Activated CD8-positive, alpha-beta T cell treated with anti-CD3 and anti-CD28 coated beads for 36 hours (primary cell): ENCODE measurements at regions not wholly inside any gene's neighbourhood (a gene's known extent, or its start where the extent isn't known, plus 50 kb on each side); places are given as distances from the start of the nearest gene placed in this dataset.

ENCODE experiments used
- ATAC-seq: fragments of 200-7000 bp; cut with Tn5 transposase; one replicate; pipeline ENCODE4 v1.10.0; 2021; ENCODE audit warnings: mild to moderate bottlenecking, moderate library complexity
- CTCF ChIA-PET: fragments of 350-600 bp; sonication (Branson Sonifier 250); formaldehyde crosslinking; loops from one replicate; lab custom pipeline; 2021; ENCODE audit warnings: antibody characterized with exemption; lab: Charles Lee
- POLR2A ChIA-PET: fragments of 350-600 bp; sonication (Branson Sonifier 250); formaldehyde crosslinking; loops from one replicate; lab custom pipeline; 2021; ENCODE audit warnings: antibody characterized with exemption; lab: Charles Lee
- DNase-seq: peaks from one replicate; pipeline ENCODE4 v3.0.0-alpha.2; 2020
- H3K27ac Mint-ChIP-seq: one replicate; pipeline ENCODE4 v1.8.0; 2021; ENCODE audit warnings: mild to moderate bottlenecking, mixed read lengths
- H3K27me3 Mint-ChIP-seq: one replicate; pipeline ENCODE4 v1.8.0; 2021; ENCODE audit warnings: mixed read lengths
- H3K36me3 Mint-ChIP-seq: one replicate; pipeline ENCODE4 v1.8.0; 2021; ENCODE audit warnings: low read depth, mixed read lengths
- H3K4me1 Mint-ChIP-seq: one replicate; pipeline ENCODE4 v1.8.0; 2021; ENCODE audit warnings: low read depth, mixed read lengths
- H3K4me3 Mint-ChIP-seq: one replicate; pipeline ENCODE4 v1.8.0; 2021; ENCODE audit warnings: mild to moderate bottlenecking, moderate library complexity, mixed read lengths
- H3K9me3 Mint-ChIP-seq: one replicate; pipeline ENCODE4 v1.8.0; 2021; ENCODE audit warnings: mixed read lengths
- intact Hi-C: fragments of 100-400 bp; cut with micrococcal nuclease; formaldehyde crosslinking; loops from one replicate; pipeline ENCODE4 v1.10.0; 2022
- TF ChIP-seq, protein P1 (sequence below): fragments of 200-600 bp; IDR thresholded peaks from one replicate; pipeline ENCODE4 v1.8.0; 2022; ENCODE audit warnings: antibody characterized with exemption, mild to moderate bottlenecking

DNA sequence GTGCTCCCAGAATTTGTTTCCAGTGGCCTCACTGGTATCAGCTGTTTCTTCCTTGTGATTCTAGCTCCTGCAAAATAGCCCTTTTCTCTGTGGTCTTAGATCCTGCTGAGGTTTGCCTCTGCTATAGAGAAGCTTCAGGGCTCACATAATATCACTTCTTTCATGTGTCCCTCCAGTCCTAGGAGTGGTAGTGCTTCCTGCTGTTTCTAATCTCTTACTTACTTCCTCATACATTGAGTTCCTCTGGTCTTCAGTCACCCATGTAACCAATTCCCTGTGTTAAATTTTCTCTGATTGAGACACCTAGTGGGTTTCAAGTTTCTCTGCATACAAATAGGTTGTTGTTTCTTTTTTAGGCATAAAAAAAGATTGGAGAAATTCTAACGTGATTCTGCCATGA, 1567.9 kb downstream of the ARAP2 start:
- intact Hi-C loops = no loop called here
- POLR2A ChIA-PET = no interaction called here
- Mint-ChIP-seq H3K27me3 (no peaks in the 10 kb centered on the region), H3K4me3 (no peak overlapping the region), H3K9me3 (peaks cover 7% of the 10 kb centered on the region), H3K27ac (no peak overlapping the region), H3K36me3 (no peaks in the 10 kb centered on the region), H3K4me1 (no peaks in the 10 kb centered on the region)
- CTCF ChIA-PET = no interaction called here
- ATAC-seq (no peak), DNase-seq (no peak)
- TF ChIP-seq, protein P1, sequence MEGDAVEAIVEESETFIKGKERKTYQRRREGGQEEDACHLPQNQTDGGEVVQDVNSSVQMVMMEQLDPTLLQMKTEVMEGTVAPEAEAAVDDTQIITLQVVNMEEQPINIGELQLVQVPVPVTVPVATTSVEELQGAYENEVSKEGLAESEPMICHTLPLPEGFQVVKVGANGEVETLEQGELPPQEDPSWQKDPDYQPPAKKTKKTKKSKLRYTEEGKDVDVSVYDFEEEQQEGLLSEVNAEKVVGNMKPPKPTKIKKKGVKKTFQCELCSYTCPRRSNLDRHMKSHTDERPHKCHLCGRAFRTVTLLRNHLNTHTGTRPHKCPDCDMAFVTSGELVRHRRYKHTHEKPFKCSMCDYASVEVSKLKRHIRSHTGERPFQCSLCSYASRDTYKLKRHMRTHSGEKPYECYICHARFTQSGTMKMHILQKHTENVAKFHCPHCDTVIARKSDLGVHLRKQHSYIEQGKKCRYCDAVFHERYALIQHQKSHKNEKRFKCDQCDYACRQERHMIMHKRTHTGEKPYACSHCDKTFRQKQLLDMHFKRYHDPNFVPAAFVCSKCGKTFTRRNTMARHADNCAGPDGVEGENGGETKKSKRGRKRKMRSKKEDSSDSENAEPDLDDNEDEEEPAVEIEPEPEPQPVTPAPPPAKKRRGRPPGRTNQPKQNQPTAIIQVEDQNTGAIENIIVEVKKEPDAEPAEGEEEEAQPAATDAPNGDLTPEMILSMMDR = no peak

DNA sequence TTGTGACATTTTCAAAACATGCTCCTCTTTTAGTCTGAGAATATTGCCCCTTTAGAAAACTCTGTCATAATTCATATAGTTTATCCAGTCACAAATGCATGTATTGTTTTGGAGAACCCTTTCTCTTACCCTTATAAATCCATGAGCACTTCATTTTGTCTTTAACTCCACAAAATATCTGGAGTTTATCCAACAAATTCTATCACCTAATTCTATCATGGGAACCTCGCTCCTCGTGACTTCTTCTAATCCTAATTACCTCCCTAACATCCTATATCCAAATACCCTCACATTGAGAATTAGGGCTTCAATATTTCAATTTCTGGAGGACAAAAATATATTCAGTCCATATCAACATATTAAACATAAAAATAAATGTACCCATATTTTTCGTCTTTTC, 1565.9 kb downstream of the ARAP2 start:
- DNase-seq = no peak
- no peaks in the 10 kb centered on the region for H3K4me1 Mint-ChIP-seq
- no peaks in the 10 kb centered on the region for H3K27me3 Mint-ChIP-seq
- intact Hi-C loops = no loop called here
- ATAC-seq = no peak
- H3K27ac Mint-ChIP-seq = no peak overlapping the region
- no peaks in the 10 kb centered on the region for H3K36me3 Mint-ChIP-seq
- CTCF ChIA-PET = no interaction called here
- POLR2A ChIA-PET = no interaction called here
- H3K4me3 Mint-ChIP-seq = no peak overlapping the region
- peaks cover 5% of the 10 kb centered on the region for H3K9me3 Mint-ChIP-seq
- TF ChIP-seq, protein P1 = no peak

DNA sequence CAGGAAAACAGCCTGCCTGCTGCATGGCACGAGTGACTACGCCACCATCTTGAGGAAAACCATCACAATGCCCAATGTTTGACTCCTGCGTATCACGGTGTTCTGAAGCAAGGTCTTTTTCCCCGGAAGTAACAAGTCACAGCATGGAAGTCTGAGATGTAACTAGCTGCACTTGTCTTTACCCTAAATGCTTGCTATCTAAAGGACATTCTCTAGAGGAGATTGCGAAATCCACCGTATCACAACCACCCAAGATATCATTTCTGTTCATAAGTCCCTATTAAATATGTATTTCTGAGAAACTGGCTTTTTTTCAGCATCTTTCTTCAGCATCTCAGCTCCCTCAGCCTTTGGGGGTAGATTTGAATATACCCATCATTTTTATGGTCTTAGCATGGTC, 1565.1 kb downstream of the ARAP2 start:
- Mint-ChIP-seq H3K4me1 (no peaks in the 10 kb centered on the region), H3K27me3 (no peaks in the 10 kb centered on the region), H3K4me3 (no peak overlapping the region), H3K36me3 (no peaks in the 10 kb centered on the region), H3K9me3 (peaks cover 5% of the 10 kb centered on the region), H3K27ac (no peak overlapping the region)
- TF ChIP-seq, protein P1 = no peak
- intact Hi-C loops = no loop called here
- ChIA-PET POLR2A (no interaction called here), CTCF (no interaction called here)
- DNase-seq (no peak), ATAC-seq (no peak)

DNA sequence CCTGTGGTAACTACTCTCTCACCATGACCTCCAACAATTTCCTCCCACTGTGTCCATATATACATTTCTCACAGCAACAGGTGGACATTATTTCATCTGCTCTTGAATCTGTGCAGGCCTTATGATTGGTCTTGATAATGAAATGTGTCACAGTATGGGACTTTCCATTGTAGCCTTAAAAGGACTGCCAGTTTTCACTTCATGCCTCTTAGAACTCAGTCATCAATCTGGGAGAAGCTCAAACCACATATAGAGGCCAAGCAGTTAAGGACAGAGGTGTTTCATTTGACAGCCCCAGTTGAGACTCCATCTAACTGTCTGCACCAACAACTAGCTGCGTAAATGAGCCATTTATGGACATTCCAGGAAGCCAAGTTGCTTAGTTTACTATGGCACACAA, 1534.8 kb downstream of the ARAP2 start:
- TF ChIP-seq, protein P1 = no peak
- Mint-ChIP-seq H3K9me3 (peaks cover 16% of the 10 kb centered on the region), H3K27ac (no peak overlapping the region), H3K36me3 (no peaks in the 10 kb centered on the region), H3K4me1 (no peaks in the 10 kb centered on the region), H3K4me3 (no peak overlapping the region), H3K27me3 (no peaks in the 10 kb centered on the region)
- intact Hi-C loops = no loop called here
- CTCF ChIA-PET = no interaction called here
- POLR2A ChIA-PET = no interaction called here
- DNase-seq (no peak), ATAC-seq (no peak)

DNA sequence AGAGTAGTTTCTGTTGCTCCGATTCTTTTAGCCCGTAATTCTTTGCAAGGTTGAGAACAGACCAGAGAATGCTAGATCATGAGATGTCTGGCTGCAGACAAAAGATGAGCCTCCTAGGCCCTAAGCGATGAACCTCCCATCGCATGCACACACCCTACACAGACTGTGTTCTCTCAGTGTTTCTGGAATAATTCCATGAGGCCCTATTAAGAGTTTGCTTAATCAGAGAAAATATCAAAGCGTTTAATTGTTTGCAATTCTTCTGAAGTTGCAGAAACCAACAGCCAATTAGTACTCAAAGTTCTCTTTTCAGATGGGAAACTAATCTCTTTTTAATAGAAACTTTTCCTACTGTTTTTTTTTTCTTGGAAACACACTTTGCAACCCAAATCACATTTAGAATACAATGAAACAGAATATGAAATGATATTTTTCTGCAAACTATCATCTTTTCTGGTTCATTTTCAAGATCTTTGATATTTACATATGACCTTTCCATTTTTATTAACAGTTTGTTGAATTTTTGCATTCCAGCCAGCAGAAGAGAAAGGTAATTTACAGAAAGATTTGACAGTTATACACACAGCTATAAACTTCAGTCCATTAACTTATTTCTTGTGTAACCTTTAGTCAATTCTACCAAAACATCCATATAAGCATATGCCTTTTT, 1525.6 kb downstream of the ARAP2 start:
- TF ChIP-seq, protein P1 = no peak

More for the DNA sequence above, 1525.6 kb downstream of the ARAP2 start:
- DNase-seq (no peak), ATAC-seq (no peak)
- H3K4me3 Mint-ChIP-seq = no peak overlapping the region
- ChIA-PET POLR2A (no interaction called here), CTCF (no interaction called here)
- intact Hi-C loops = no loop called here
- no peaks in the 10 kb centered on the region for H3K27me3 Mint-ChIP-seq
- no peaks in the 10 kb centered on the region for H3K4me1 Mint-ChIP-seq
- no peaks in the 10 kb centered on the region for H3K36me3 Mint-ChIP-seq
- H3K9me3 Mint-ChIP-seq = no peaks in the 10 kb centered on the region
- H3K27ac Mint-ChIP-seq = no peak overlapping the region
